ENCODE measurements at regions not wholly inside any gene's neighbourhood (a gene's known extent, or its start where the extent isn't known, plus 50 kb on each side); places are given as distances from the start of the nearest gene placed in this dataset.
"Not testable (repeated sequence)": the region's sequence is repeated elsewhere in the genome, so short reads cannot be mapped to it uniquely, and the experiment has no call there.

GRCh38 chr13:56700324-56700723 is 440.4 kb upstream of the PRR20A start:
- no peak for DNase-seq (ENCODE audit: low spot score)

GRCh38 chr13:56706485-56706884 is 434.2 kb upstream of the PRR20A start:
- DNase-seq (ENCODE audit: low spot score), result no peak

GRCh38 chr13:56713656-56714055 is 427.1 kb upstream of the PRR20A start:
- DNase-seq (ENCODE audit: low spot score), result peak; percentile 17

- no peak for DNase-seq (ENCODE audit: low spot score)
Measured at GRCh38 chr13:56718791-56719190, 421.9 kb upstream of the PRR20A start.

- no peak for DNase-seq (ENCODE audit: low spot score)
Measured at GRCh38 chr13:56720841-56721240, 419.9 kb upstream of the PRR20A start.

GRCh38 chr13:56735537-56735942 is 405.2 kb upstream of the PRR20A start:
- DNase-seq (ENCODE audit: low spot score), result peak; percentile 57

- no peak for DNase-seq (ENCODE audit: low spot score)
Measured at GRCh38 chr13:56736966-56737365, 403.8 kb upstream of the PRR20A start.

- DNase-seq (ENCODE audit: low spot score), result peak; percentile 6
Measured at GRCh38 chr13:56752636-56753035, 388.1 kb upstream of the PRR20A start.

- peak; percentile 11 for DNase-seq (ENCODE audit: low spot score)
Measured at GRCh38 chr13:56755181-56755935, 385.4 kb upstream of the PRR20A start.

GRCh38 chr13:56763333-56763732 is 377.4 kb upstream of the PRR20A start:
- not testable (repeated sequence) for DNase-seq (ENCODE audit: low spot score)

- DNase-seq (ENCODE audit: low spot score), result no peak
Measured at GRCh38 chr13:56773148-56773547, 367.6 kb upstream of the PRR20A start.

GRCh38 chr13:56789527-56789926 is 351.2 kb upstream of the PRR20A start:
- DNase-seq (ENCODE audit: low spot score), result no peak

- no peak for DNase-seq (ENCODE audit: low spot score)
Measured at GRCh38 chr13:56837161-56837560, 303.6 kb upstream of the PRR20A start.

- DNase-seq (ENCODE audit: low spot score), result no peak
Measured at GRCh38 chr13:56850852-56851251, 289.9 kb upstream of the PRR20A start.

- DNase-seq (ENCODE audit: low spot score), result no peak
Measured at GRCh38 chr13:56861476-56861875, 279.2 kb upstream of the PRR20A start.

- DNase-seq (ENCODE audit: low spot score), result no peak
Measured at GRCh38 chr13:56864451-56864850, 276.3 kb upstream of the PRR20A start.

- DNase-seq (ENCODE audit: low spot score), result no peak
Measured at GRCh38 chr13:56865416-56865815, 275.3 kb upstream of the PRR20A start.

- DNase-seq (ENCODE audit: low spot score), result no peak
Measured at GRCh38 chr13:56869671-56870070, 271.0 kb upstream of the PRR20A start.

GRCh38 chr13:56886398-56886797 is 254.3 kb upstream of the PRR20A start:
- DNase-seq (ENCODE audit: low spot score), result no peak

- no peak for DNase-seq (ENCODE audit: low spot score)
Measured at GRCh38 chr13:56888455-56888854, 252.3 kb upstream of the PRR20A start.

- no peak for DNase-seq (ENCODE audit: low spot score)
Measured at GRCh38 chr13:56893843-56894242, 246.9 kb upstream of the PRR20A start.

GRCh38 chr13:56900549-56901279 is 240.0 kb upstream of the PRR20A start:
- DNase-seq (ENCODE audit: low spot score), result no peak

- no peak for DNase-seq (ENCODE audit: low spot score)
Measured at GRCh38 chr13:56902276-56902675, 238.4 kb upstream of the PRR20A start.
